Activated CD4-positive, alpha-beta T cell treated with anti-CD3 and anti-CD28 coated beads for 4 hours (primary cell): ENCODE measurements at regions not wholly inside any gene's neighbourhood (a gene's known extent, or its start where the extent isn't known, plus 50 kb on each side); places are given as distances from the start of the nearest gene placed in this dataset.
"Not testable (repeated sequence)": the region's sequence is repeated elsewhere in the genome, so short reads cannot be mapped to it uniquely, and the experiment has no call there.

Source experiments
- DNase-seq, 2 donors: peaks; one replicate each; pipeline ENCODE4 v3.0.0-alpha.2; 2020

- not testable (repeated sequence) for DNase-seq
Observed at GRCh38 chr4:118505491-118505890, 152.7 kb upstream of the PRSS12 start.

GRCh38 chr4:118512870-118513269, 160.1 kb upstream of the PRSS12 start:
- DNase-seq: not testable (repeated sequence)

- DNase-seq: not testable (repeated sequence)
Observed at GRCh38 chr4:118514332-118514731, 161.5 kb upstream of the PRSS12 start.

- DNase-seq: not testable (repeated sequence)
Observed at GRCh38 chr4:118516107-118516506, 163.3 kb upstream of the PRSS12 start.

- not testable (repeated sequence) for DNase-seq
Observed at GRCh38 chr4:118530107-118530506, 155.1 kb upstream of the METTL14 start.

- not testable (repeated sequence) for DNase-seq
Observed at GRCh38 chr4:118531947-118532346, 153.2 kb upstream of the METTL14 start.

- not testable (repeated sequence) for DNase-seq
Observed at GRCh38 chr4:118535788-118536187, 149.4 kb upstream of the METTL14 start.

GRCh38 chr4:118539412-118540077, 145.6 kb upstream of the METTL14 start:
- not testable (repeated sequence) for DNase-seq

GRCh38 chr4:118556576-118556975, 128.6 kb upstream of the METTL14 start:
- not testable (repeated sequence) for DNase-seq

- no peak for DNase-seq
Observed at GRCh38 chr4:118557298-118557851, 127.8 kb upstream of the METTL14 start.

GRCh38 chr4:118558188-118558587, 127.0 kb upstream of the METTL14 start:
- not testable (repeated sequence) for DNase-seq

- not testable (repeated sequence) for DNase-seq
Observed at GRCh38 chr4:118561559-118561958, 123.6 kb upstream of the METTL14 start.

- not testable (repeated sequence) for DNase-seq
Observed at GRCh38 chr4:118566003-118566513, 119.1 kb upstream of the METTL14 start.

GRCh38 chr4:118572991-118573390, 112.2 kb upstream of the METTL14 start:
- not testable (repeated sequence) for DNase-seq

- not testable (repeated sequence) for DNase-seq
Observed at GRCh38 chr4:118574251-118574913, 110.8 kb upstream of the METTL14 start.

GRCh38 chr4:118575057-118575456, 110.1 kb upstream of the METTL14 start:
- DNase-seq: not testable (repeated sequence)

GRCh38 chr4:118575726-118576125, 109.5 kb upstream of the METTL14 start:
- not testable (repeated sequence) for DNase-seq

- DNase-seq: not testable (repeated sequence)
Observed at GRCh38 chr4:118576709-118577219, 108.4 kb upstream of the METTL14 start.

GRCh38 chr4:118585015-118585414, 100.2 kb upstream of the METTL14 start:
- DNase-seq: no peak

- DNase-seq: no peak
Observed at GRCh38 chr4:118586357-118586790, 98.8 kb upstream of the METTL14 start.

GRCh38 chr4:118587116-118587831, 97.9 kb upstream of the METTL14 start:
- no peak for DNase-seq

- DNase-seq: no peak
Observed at GRCh38 chr4:118587946-118588345, 97.2 kb upstream of the METTL14 start.
